Fibroblast of skin of back (primary cell): ENCODE measurements at regions not wholly inside any gene's neighbourhood (a gene's known extent, or its start where the extent isn't known, plus 50 kb on each side); places are given as distances from the start of the nearest gene placed in this dataset.
"Not testable (repeated sequence)": the region's sequence is repeated elsewhere in the genome, so short reads cannot be mapped to it uniquely, and the experiment has no call there.

Source experiments
- DNase-seq: peaks from one replicate; pipeline ENCODE4 v3.0.0-alpha.2; 2013

- no peak for DNase-seq
Observed at GRCh38 chr1:148309940-148310500, 157.9 kb upstream of the NBPF11 start.

- DNase-seq, result peak; percentile 39
Observed at GRCh38 chr1:148308832-148309458, 156.9 kb upstream of the NBPF11 start.

- DNase-seq, result no peak
Observed at GRCh38 chr1:148307583-148308185, 155.6 kb upstream of the NBPF11 start.

- DNase-seq, result not testable (repeated sequence)
Observed at GRCh38 chr1:148304935-148305334, 152.9 kb upstream of the NBPF11 start.

- DNase-seq, result not testable (repeated sequence)
Observed at GRCh38 chr1:148302586-148303364, 150.7 kb upstream of the NBPF11 start.

- not testable (repeated sequence) for DNase-seq
Observed at GRCh38 chr1:148297852-148298251, 145.8 kb upstream of the NBPF11 start.

- no peak for DNase-seq
Observed at GRCh38 chr1:148296511-148296910, 144.4 kb upstream of the NBPF11 start.

GRCh38 chr1:148294116-148294807 is 142.2 kb upstream of the NBPF11 start:
- no peak for DNase-seq

- no peak for DNase-seq
Observed at GRCh38 chr1:148293651-148294050, 141.6 kb upstream of the NBPF11 start.

- no peak for DNase-seq
Observed at GRCh38 chr1:148292915-148293314, 140.8 kb upstream of the NBPF11 start.

GRCh38 chr1:148290881-148291280 is 138.8 kb upstream of the NBPF11 start:
- peak; percentile 11 for DNase-seq

- no peak for DNase-seq
Observed at GRCh38 chr1:148289647-148290046, 137.6 kb upstream of the NBPF11 start.

GRCh38 chr1:148285946-148286345 is 133.9 kb upstream of the NBPF11 start:
- not testable (repeated sequence) for DNase-seq

- DNase-seq, result not testable (repeated sequence)
Observed at GRCh38 chr1:148280831-148281572, 128.9 kb upstream of the NBPF11 start.

GRCh38 chr1:148279002-148279542 is 127.0 kb upstream of the NBPF11 start:
- DNase-seq, result peak; percentile 7

- peak; percentile 12 for DNase-seq
Observed at GRCh38 chr1:148277865-148278279, 125.8 kb upstream of the NBPF11 start.

- not testable (repeated sequence) for DNase-seq
Observed at GRCh38 chr1:148267066-148267465, 115.0 kb upstream of the NBPF11 start.

- DNase-seq, result peak; percentile 83
Observed at GRCh38 chr1:148264374-148265276, 112.5 kb upstream of the NBPF11 start.

GRCh38 chr1:148263906-148264255 is 111.8 kb upstream of the NBPF11 start:
- DNase-seq, result no peak

GRCh38 chr1:148263128-148263905 is 111.2 kb upstream of the NBPF11 start:
- DNase-seq, result peak; percentile 75
